ENCODE measurements at regions not wholly inside any gene's neighbourhood (a gene's known extent, or its start where the extent isn't known, plus 50 kb on each side); places are given as distances from the start of the nearest gene placed in this dataset.

GRCh38 chr3:150240891-150241290 lies 167.2 kb upstream of the TSC22D2 start:
- Histone ChIP-seq H3K4me3 (no peak overlapping the region), H3K27me3 (no peaks in the 10 kb centered on the region), H3K36me3 (no peaks in the 10 kb centered on the region), H3K27ac (no peak overlapping the region), H3K4me1 (peaks cover 12% of the 10 kb centered on the region), H3K9me3 (no peaks in the 10 kb centered on the region)
- no peak for TF ChIP-seq CTCF (IDR thresholded peaks at IDR 0.05)
- ATAC-seq (no peak), DNase-seq (no peak)
- intact Hi-C loops (cut with DNase I) = no loop called here

DNA sequence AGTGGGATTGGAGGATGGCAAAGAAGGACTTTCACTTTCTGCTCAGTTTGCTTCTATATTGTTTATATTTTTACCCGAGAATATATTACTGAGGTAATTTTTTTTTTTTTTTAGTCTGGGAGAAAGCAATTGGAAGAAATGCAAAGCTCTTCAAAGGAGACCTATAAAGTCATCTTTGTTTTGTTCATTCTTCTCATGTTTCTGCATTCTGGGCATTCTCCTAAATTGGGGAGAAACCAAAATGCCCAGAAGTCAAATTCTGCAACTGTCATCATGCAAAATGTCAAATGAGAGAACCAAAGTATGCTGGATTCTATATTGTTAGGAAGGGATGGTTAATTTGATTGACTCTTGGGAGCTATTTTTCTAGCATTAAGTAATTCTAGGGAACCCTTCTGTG lies 168.3 kb upstream of the TSC22D2 start:
- Histone ChIP-seq H3K27me3 (no peaks in the 10 kb centered on the region), H3K4me3 (no peak overlapping the region), H3K9me3 (no peaks in the 10 kb centered on the region), H3K27ac (no peak overlapping the region), H3K36me3 (no peaks in the 10 kb centered on the region), H3K4me1 (peaks cover 12% of the 10 kb centered on the region)
- TF ChIP-seq CTCF (IDR thresholded peaks at IDR 0.05) = no peak
- intact Hi-C loops (cut with DNase I) = no loop called here
- DNase-seq (no peak), ATAC-seq (no peak)

- peak; percentile 81 for ATAC-seq
Measured at GRCh38 chr3:150238995-150239619, 169.0 kb upstream of the TSC22D2 start.

DNA sequence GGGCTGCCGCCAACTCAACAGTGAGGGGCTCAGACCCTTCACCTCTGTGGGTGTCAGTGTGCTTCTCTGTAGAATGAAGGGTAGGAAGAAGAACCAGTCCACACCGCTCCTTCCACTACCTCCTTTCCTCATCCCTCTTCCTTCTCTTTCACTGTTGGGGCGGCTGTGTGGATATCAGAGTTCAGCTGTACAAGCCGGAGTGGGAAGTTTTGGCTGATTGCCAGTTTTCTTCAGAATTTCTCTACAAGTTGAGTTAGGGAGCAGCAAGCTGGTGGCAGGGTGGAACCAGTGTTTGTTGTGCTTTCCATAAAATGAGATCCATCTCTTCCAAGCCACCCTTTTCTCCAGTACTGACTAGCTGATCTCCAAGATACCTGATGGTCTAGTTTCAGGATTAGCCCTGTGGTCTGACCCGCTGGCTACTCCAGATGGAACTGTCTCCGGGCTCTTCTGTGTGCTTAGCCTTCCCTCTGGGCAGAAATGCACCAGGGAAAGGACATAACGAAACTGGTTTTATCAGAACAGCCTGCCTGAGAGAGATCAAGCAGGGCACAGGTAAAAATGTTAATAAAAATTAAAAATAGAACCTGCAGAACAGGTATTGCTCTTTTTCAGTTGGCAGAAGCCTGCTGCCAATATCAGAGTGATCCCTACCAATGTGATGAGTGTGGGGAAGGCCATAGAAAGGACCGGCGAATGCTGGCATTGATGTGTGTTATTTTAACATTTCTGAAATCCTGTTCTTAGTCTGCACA lies 169.9 kb upstream of the TSC22D2 start:
- Histone ChIP-seq H3K27ac (no peak overlapping the region), H3K36me3 (no peaks in the 10 kb centered on the region), H3K9me3 (no peaks in the 10 kb centered on the region), H3K4me3 (no peak overlapping the region), H3K4me1 (peaks cover 12% of the 10 kb centered on the region), H3K27me3 (no peaks in the 10 kb centered on the region)
- ATAC-seq = no peak
- intact Hi-C loops (cut with DNase I) = no loop called here
- no peak for TF ChIP-seq CTCF (IDR thresholded peaks at IDR 0.05)
- no peak for DNase-seq

More at GRCh38 chr3:150238995-150239619, 169.0 kb upstream of the TSC22D2 start:
- intact Hi-C loops (cut with DNase I) = no loop called here
- TF ChIP-seq CTCF (IDR thresholded peaks at IDR 0.05) = peak; percentile 28
- peaks cover 12% of the 10 kb centered on the region for H3K4me1 ChIP-seq
- H3K36me3 ChIP-seq = no peaks in the 10 kb centered on the region
- no peak overlapping the region for H3K27ac ChIP-seq
- no peaks in the 10 kb centered on the region for H3K27me3 ChIP-seq
- no peak for DNase-seq
- H3K9me3 ChIP-seq = no peaks in the 10 kb centered on the region
- H3K4me3 ChIP-seq = no peak overlapping the region

DNA sequence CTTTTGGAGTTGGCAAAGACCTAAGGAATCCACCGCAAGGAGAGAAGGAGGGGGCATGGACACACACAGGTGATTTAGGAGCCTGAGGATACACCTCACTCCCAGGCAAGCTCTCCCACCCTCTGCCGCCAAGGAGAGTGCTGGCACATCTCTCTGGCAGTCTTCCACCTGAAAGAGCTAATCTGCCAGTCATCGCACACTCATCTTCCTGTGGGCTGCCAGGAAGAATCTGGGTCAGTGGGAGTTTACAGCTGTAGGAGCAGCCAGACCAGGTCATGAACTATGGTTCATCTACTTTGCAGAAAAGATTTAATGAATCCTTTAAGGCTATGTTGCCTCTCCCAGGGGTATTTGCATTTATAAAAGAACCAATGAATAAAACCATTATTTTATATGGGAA lies 170.6 kb upstream of the TSC22D2 start:
- intact Hi-C loops (cut with DNase I) = no loop called here
- no peaks in the 10 kb centered on the region for H3K9me3 ChIP-seq
- no peaks in the 10 kb centered on the region for H3K27me3 ChIP-seq
- no peak for DNase-seq
- no peak overlapping the region for H3K4me3 ChIP-seq
- H3K36me3 ChIP-seq = no peaks in the 10 kb centered on the region
- H3K4me1 ChIP-seq = peaks cover 12% of the 10 kb centered on the region
- TF ChIP-seq CTCF (IDR thresholded peaks at IDR 0.05) = no peak
- H3K27ac ChIP-seq = no peak overlapping the region
- ATAC-seq = no peak

Data from upper lobe of right lung (tissue), 1 donor.